Choroid plexus epithelial cell (primary cell): ENCODE measurements at regions not wholly inside any gene's neighbourhood (a gene's known extent, or its start where the extent isn't known, plus 50 kb on each side); places are given as distances from the start of the nearest gene placed in this dataset.
"Not testable (repeated sequence)": the region's sequence is repeated elsewhere in the genome, so short reads cannot be mapped to it uniquely, and the experiment has no call there.

ENCODE experiments used
- DNase-seq: peaks from one replicate; pipeline ENCODE4 v3.0.0-alpha.2; 2010; ENCODE audit warnings: low read depth
- H3K4me3 ChIP-seq: 2 replicates; pipeline ENCODE4 v1.5.1; 2011; ENCODE audit warnings: low read depth, mild to moderate bottlenecking, control low read depth, low read length, moderate library complexity
- TF ChIP-seq, protein P1 (sequence below): conservative IDR thresholded peaks from 2 replicates; pipeline ENCODE4 v1.5.1; 2011; ENCODE audit warnings: low read depth, mild to moderate bottlenecking, control low read depth, inconsistent platforms, low read length, moderate library complexity

DNA sequence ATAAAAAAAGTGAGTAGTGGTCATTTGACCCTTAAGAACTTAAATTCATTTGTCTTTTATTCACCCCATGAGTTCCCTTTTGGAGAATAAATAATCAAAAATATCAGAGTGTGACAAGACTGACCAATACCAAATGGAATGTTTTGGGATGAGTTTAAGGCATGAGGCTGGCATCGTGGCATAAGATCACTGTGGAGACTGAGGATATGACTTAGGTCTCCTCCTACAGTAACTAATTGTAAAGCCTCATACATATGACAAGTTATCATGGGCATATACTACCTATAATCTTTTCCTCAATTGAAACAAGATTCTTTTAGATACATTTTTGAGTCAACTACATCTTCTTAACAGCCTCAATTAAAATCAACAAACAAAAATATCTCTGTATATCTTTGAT lies 782.0 kb downstream of the SLITRK1 start:
- DNase-seq: no peak
- H3K4me3 ChIP-seq: no peak overlapping the region
- TF ChIP-seq, protein P1, sequence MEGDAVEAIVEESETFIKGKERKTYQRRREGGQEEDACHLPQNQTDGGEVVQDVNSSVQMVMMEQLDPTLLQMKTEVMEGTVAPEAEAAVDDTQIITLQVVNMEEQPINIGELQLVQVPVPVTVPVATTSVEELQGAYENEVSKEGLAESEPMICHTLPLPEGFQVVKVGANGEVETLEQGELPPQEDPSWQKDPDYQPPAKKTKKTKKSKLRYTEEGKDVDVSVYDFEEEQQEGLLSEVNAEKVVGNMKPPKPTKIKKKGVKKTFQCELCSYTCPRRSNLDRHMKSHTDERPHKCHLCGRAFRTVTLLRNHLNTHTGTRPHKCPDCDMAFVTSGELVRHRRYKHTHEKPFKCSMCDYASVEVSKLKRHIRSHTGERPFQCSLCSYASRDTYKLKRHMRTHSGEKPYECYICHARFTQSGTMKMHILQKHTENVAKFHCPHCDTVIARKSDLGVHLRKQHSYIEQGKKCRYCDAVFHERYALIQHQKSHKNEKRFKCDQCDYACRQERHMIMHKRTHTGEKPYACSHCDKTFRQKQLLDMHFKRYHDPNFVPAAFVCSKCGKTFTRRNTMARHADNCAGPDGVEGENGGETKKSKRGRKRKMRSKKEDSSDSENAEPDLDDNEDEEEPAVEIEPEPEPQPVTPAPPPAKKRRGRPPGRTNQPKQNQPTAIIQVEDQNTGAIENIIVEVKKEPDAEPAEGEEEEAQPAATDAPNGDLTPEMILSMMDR: no peak

DNA sequence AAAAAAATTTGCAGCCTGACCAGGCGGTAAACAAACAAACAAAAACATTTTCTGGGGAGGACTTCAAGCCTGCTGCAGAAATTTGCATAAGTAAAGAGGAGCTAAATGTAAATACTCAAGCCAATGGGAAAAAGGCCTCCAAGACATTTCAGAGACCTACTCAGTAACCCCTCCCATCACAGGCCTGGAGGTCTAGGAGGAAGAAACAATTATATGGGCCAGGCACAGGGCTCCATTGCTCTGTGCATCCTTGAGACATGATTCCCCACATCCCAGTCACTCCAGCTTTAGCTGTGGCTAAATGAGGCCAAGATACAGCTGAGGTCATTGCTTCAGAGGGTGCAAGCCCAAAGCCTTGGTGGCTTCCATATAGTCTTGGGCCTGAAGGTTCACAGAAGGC lies 793.4 kb downstream of the SLITRK1 start:
- TF ChIP-seq, protein P1: no peak
- H3K4me3 ChIP-seq: no peak overlapping the region
- DNase-seq: no peak

DNA sequence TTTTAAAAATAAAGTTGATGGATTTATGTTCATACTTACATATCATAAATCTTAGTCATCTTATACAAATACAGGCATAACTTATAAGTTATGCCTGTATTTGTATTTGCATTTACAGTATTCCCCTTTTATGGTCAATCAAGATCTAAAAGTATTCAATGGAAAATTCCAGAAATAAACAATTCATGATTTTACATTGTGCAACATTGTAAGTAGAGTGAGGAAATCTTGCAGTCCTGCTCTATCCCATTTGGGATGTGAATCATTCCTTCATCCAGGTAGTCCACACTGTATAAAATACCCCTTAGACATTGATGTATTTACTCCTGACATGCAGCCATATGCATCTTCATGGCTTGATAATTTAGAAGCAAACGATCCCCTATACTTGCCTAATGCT lies 795.3 kb downstream of the SLITRK1 start:
- DNase-seq: no peak
- no peak overlapping the region for H3K4me3 ChIP-seq
- TF ChIP-seq, protein P1: no peak

GRCh38 chr13:83086088-83086487 lies 796.2 kb downstream of the SLITRK1 start:
- TF ChIP-seq, protein P1: no peak
- no peak overlapping the region for H3K4me3 ChIP-seq
- no peak for DNase-seq

DNA sequence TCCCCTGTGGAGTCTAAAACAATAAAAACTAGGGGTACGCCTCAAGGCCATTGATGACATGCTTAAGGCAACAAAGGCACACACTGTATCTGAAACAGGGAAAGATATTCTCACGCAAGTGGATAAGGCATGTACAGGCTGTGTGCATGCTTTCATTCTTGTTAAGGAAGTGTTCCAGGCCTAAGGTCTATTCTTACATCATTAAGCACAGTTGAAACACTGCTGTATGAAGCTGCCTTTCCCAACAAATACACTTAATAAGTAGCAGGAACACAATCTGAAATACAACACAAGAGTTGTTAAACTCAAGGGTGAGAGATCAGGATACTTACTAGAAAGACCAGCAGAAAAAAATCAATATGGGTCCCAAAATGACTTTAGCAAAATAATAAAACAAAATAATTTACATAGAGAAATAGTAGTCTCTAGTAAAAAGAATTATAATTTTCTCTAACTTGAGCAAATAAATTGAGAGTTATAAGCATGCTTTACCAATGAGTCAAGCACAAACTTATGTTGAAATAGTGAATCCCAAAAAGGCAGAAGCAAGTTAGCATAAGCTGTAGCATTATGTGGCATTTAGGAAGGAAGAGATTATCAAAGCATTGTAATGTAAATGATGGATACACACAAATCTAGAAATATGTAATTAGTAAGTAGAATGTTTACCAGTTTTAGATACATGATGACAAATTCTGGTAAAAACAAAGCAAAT lies 796.9 kb downstream of the SLITRK1 start:
- H3K4me3 ChIP-seq: no peak overlapping the region
- TF ChIP-seq, protein P1: no peak
- DNase-seq: peak; percentile 74

DNA sequence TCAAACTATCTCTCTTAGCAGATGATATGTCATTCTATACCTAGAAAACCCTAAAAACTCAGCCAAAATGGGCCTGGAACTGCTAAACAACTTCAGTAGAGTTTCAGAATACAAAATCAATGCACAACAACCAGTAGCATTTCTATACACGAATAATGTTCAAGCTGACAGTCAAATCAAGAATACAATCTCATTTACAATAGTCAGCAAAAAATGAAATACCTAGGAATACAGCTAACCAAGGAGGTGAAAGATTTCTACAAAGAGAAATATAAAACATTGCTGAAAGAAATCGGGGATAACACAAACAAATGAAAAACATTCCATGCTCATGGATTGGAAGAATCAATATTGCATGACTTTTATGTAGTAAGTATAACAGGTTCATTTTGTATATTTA lies 804.8 kb downstream of the SLITRK1 start:
- no peak overlapping the region for H3K4me3 ChIP-seq
- TF ChIP-seq, protein P1: no peak
- DNase-seq: no peak

DNA sequence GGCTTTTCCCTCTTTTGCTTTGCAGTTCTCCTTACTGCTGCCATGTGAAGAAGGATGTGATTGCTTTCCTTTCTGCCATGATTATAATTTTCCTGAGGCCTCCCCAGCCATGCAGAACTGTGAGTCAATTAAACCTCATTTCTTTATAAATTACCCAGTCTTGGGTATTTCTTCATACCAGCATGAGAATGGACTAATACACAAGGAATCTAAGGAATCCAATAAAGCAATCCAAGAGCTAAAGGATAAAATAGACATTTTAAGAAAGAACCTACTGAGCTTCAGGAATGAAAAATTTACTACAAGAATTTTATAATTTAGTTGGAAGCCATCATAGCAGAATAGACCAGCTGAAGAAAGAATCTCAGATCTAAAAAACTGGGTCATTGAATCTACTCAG lies 808.3 kb downstream of the SLITRK1 start:
- not testable (repeated sequence) for H3K4me3 ChIP-seq
- peak; percentile 52 for DNase-seq
